NCI-H1417 treated with DMSO at 0.1 percent for 48 hours (cell line): ENCODE measurements at regions not wholly inside any gene's neighbourhood (a gene's known extent, or its start where the extent isn't known, plus 50 kb on each side); places are given as distances from the start of the nearest gene placed in this dataset.

Experiments used
- DNase-seq: peaks from one replicate; lab custom pipeline; 2025; lab: John Stamatoyannopoulos, UW

DNA sequence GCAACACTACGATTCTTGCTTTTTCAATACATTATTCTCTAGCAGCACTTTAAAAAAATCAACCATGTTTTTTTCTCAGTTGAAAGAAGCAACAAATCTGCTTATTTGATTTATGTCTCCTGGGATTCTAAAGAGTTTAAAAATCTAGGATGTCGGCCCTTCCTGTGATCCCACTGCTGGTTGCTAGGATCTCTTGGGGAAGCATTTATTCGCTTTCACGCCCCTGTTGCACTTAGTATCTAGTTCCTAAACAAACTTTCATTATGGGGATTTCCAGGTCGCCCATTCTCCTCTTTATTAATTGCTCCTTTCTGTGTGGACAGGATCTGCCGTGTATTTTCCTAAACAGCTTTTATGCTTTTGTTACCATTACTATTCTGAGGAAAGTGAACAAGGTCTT, 313.5 kb downstream of the AGTPBP1 start:
- no peak for DNase-seq

DNA sequence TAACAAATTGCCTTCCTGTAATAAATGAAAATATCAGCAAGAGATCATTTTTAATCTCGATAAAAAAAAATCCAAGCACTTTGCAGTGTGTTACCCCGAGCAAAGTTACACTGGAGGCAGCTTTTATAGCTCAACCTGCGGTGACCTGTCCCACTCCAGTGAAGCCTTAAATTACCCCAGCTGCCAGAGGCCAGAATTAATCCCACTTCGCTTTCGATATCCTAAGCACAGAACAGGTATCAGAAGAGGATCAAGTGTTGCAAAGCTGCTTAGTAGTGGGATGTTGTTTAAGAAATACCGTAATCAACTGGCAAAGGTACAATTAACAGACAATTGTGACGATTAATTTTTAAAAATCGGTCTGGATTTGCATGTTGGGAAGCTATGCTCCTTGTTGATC, 314.0 kb downstream of the AGTPBP1 start:
- no peak for DNase-seq

DNA sequence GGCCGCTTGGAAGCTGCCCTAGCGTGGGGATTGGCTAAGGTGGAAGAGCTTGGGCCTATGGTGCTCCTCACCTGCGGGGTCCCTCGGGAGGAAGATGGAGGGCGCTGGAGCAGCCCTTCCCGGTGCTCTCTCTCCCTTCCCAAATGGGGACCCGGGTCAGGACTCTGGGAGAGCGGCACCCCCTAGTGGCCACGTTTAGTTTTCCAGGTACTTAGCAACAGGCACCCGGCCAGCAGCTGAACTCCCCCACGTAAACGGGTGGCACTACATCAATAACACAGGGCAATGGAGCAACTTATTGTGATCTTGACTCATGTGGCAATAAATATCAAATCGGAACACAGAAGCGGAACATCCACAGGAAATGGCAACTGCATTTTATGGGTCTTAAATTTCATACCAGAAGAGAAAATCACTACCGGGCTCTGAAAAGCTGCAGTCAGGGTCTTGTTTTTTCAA, 316.6 kb downstream of the AGTPBP1 start:
- DNase-seq: no peak

DNA sequence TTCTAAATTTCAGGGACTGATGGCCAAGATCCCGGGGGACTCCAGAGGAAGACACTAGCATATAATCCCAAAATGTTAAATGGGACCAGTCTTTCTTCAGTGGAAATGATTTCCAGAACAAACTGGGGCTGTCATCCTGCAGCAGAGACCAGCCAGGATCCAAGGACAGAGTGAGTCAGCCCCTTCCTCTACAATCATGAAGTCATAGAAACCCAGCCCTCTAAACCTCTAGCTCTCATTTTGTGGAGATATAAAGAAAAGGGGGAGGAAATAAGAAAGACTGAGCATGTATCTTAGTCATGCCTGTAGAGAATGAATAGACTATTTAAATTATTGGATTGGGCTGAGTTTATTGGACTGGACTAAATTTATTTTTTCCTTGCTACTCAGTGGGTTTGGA, 318.3 kb downstream of the AGTPBP1 start:
- no peak for DNase-seq

DNA sequence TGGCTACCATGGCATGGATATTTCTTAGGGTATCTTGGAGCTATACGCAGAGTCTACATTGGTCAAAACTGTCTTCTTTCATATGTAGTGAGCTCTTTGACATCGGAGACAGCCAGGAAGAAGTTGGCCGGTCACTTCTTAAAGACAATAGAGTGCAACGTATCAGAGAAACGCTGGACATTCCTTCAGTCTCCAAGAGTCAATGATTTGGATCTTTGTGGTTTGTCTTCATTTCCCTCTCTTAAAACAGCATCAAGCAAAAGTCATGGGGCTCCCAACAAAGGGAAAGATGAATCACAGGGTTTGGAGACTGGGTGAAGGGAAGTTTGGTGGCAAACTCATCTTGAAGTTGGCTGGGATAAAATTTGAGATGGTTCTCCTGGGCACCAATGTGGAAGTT, 320.1 kb downstream of the AGTPBP1 start:
- DNase-seq: no peak

DNA sequence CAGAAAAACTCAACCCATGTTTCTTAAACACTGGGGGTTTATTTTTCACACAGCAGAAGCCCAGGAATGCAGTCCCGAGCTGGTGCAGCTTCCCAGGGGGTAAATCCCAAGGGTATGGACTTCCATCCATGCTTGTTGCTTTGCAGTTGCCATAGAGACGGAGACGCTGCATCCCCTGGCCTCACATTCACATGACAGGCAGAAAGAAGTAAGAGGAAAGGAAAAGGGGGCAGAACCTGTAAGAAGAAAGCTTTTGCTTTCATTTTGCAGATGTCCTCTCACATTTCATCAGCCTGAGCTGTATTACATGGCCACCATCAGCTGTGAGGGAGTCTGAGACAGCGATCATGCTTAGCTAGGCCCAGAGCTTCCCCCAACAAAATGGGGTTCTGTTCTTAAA, 321.0 kb downstream of the AGTPBP1 start:
- DNase-seq: no peak

DNA sequence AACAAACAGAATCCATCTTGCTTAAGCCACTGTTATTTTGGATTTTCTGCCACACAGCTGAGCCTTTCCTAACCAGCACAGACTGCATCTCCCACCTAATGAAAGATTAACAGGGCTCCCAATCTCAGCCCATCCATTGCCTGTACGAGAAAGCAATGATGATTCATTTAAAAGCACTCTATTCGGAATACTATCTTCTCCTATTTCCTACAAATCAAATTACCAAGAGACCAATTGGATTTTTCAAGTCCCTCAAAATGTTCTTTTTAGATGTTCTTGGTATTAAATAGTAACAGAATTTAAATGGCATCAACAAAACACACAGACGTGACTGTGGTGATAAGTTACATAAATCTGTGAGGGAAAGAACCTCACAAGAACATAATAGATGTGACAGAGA, 324.1 kb downstream of the AGTPBP1 start:
- DNase-seq: no peak

DNA sequence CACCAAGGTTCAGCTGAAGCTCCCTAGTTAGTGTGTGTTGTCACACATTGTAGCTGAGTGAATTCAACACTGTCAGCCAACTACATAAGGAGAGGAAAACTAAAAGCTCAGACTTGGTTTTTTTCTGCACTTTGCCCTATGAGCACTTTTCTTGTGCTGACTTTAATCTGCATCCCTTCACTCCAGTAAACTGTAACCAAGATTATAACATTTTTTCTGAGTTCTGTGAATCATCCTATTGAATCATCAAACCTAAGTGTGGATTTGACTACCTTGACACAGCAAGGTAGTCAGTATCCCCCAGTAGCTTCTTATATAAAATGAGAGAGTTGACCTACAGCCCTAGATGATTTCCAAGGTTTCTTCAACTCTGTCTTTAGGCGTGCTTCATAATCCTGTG, 325.0 kb downstream of the AGTPBP1 start:
- no peak for DNase-seq

DNA sequence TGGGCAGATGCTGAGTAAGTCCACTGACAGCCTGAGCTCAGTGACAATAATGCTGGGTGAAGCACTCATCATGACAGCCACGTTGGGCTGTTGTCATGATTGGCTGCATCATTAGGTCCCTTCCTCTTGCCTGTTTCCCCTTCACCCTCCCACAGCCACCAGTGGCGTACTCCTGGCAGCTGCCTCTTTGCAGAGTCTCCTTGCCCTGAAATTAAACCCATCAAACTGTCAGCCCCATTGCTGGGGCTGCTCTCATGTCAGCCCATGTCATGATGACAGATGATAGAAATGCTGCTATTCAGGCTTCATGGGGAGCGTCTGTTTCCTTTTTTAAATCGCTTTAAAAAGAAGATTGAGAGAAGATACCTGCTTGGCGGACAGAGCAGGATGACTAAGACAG, 327.4 kb downstream of the AGTPBP1 start:
- DNase-seq: no peak

DNA sequence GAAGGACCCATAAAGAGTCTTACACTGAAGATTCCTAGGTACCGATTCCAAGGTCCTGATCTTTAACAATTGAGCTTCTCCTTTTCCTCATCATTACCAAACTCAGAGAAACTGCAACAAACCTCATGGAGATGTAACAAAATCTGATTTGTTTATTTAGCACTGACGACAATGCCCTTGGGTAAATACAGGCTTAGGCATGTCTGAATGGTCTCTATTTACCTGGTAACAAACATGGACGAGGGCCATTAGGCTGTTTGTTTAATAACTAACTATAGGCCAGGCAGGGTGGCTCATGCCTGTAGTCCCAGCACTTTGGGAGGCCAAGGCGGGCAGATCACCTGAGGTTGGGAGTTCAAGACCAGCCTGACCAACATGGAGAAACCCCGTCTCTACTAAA, 333.3 kb downstream of the AGTPBP1 start:
- DNase-seq: no peak

DNA sequence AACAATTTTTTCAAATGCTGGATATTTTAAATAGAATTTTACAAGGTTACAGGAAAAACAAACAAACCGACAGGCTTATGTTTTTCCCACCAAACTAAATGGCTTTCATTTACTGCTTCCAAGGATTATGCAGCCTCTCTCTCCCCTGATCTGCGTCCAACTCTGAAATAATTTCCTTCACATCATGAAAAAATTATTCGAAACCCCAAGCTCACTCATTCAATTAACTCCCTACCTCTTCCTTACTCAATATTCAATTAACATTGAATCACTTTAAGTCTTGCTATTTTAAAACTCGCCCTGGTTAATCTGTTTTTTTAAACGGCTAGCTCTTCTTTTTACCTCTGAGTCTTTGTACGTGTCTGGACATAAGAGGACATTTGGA, 336.2 kb downstream of the AGTPBP1 start:
- no peak for DNase-seq

DNA sequence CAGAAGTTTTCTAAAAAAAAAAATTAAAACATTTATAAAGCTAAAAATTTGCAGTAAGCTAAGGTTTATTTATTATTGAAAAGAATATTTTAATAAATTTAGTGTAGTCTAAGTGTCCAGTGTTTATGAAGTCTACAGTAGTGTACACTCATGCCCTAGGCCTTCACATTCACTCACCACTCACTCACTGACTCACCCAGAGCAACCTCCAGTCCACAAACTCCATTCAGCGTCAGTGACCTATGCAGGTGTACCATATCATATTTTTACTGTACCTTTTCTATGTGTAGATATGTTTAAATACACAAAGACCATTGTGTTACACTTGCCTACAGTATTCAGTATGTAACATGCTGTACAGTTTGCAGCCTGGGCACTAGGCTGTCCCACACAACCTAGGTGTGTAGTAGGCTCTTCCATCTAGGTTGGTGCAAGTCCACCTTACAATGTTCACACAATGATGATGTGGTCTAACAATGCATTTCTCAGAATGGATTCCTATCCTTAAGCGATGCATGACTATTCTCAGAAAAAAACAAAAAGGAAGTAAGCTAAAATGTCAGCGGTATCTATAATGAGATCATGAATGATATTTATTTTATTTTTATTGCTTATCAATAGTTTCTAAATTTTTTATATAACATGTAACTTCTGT, 336.7 kb downstream of the AGTPBP1 start:
- DNase-seq: no peak

DNA sequence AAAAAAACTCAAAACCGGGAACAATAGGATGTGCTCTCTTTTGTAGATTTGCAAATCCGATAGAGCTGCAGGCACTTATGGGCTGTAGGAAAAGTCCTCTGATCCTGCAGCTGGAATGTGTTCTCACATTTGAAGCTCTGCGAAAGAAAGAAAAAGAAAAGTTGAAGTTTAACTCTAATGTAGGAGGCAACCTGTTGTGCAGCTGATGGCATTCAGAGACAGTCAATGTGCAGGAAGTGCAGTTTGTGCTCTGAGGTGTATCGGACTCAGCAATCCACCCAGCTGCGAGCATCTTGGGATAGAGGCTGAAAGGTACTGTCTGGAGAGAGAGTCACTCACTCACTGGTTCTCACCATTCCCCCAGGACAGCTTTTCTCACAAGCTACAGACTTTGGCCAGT, 339.2 kb downstream of the AGTPBP1 start:
- no peak for DNase-seq

DNA sequence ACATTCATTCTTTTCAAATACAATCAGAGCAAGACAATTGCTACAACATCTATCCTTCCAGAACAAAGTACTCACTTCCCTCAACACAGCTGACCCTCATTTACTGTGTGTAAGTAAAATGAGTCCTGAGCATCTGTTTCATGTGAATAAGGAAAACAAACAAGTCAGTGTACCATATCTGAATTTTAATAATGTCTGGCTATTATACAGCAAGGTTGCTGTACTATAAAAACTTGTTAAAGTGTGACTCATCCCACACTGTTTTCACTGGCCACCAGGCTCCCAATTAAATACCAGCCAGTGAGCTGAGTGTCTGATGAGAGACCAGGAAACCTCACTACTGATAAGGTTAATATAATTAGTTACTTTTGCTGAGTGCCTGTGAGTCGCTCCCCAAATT, 339.8 kb downstream of the AGTPBP1 start:
- no peak for DNase-seq

DNA sequence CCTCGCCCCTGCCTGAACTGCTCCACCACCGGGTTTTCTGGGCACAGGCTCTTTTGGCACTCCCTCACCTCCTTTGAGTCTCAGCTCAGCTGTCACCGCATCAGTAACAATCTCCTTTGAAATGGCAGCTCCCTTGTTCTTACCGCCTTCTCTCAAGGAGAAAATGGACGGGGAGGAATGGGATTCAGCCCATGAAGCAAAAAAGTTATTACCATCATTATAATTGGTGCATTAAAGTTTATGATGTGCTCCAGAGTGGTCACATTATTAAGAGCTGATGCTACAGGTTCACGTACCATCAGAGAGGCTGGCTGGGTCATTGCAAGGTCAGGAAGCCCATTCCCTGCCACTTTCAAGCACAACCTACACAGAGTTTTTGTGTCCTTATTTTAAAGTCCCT, 344.7 kb downstream of the AGTPBP1 start:
- DNase-seq: no peak

DNA sequence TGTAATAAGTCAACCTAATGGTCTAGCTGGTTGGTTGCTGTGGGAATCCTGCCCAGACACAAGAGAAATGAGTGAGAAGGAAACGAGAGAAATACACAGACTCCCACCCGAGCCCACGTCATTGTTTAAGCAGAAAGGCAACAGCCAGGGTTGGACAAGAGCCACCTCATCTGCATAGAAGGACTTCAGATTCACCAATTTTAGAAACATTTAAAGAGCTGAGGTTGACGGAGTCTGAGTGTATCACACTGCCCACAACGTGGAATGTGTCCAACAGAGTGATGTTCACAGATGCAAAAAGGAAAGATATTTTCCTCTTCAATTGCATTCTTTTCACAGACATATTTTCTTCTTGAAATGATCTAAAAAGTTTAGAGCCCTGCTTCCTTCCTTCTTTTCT, 349.5 kb downstream of the AGTPBP1 start:
- DNase-seq: no peak

DNA sequence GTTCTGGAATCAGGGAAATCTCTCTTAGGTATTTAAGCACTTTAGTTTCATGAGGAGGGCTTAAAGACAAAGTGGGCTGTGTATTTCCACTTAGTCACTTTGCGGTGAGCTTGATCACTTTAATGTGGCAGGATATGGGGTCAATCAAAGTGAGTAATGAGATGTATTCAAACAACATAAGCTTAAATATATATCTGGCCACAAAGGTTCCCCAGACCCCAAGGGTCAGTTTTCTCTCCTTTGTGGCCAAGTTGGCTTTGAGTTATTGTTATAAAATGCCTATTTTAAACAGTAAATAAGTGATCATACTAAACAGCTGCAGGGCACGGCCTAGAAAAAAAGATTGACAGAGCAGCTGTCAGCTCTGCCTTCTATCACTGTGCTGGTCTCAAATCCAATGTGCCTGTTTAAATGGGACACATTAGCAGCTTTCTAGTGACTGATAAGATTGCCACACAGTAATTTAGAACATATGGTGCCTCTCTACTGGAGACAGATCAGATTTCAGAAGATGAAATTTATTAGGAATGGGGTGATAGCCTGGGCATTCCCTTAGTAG, 363.9 kb downstream of the AGTPBP1 start:
- no peak for DNase-seq

DNA sequence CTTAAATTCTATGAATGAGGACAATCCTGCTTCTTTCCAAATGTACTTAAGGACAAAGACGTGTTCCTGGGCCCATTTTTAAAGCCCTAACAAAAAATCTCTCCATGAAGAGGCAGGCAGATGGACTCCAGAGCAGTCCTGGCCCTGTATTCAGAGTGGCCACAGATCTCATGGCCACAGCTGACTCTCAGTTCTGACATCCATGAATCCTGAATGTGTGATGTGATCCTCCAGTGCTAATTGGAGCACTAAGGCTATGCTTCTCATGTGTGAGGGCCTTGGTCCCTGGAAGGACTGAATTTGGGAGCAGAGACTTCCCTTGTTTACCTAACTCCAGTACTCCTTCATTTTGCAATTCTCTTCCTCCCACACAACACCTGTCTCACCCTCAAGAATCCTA, 373.0 kb downstream of the AGTPBP1 start:
- no peak for DNase-seq

DNA sequence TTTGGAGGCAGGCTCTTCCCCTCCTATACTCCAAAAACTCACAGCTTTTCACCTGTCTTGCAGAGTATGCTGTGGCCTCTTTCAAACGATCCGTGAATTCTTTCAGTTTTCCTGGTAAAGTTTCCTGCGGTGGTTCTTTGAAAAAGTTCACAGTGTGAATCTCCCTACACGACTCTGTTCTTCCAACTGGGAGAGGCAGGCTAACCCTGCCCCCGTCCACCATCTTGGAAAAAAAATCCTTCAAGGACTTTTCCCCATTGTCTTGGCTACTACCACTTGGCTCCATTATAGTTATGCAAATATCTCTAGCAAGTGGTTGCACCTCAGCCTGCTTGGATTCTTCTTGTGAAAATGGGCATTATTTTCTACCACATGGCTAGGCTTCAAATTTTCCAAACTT, 382.6 kb downstream of the AGTPBP1 start:
- no peak for DNase-seq

DNA sequence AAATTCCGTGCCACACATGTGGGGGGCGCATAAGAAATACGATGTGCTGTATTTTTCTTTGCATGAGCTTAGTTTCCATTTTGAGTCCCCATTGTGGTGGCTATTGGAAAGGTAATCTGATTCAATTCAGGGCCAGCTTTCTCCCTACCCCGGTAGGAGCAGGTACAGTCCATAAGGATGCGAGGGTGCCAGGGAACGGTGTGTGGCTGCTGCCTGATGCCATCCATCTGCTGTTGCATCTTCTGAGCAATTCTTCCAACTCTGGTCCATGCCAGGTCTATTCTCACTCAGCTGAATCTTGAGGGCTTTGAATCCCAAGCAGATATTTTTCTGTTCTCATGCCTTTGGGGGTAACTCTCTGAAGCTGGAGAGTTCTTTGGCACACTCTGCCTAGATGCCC, 392.7 kb downstream of the AGTPBP1 start:
- DNase-seq: no peak

DNA sequence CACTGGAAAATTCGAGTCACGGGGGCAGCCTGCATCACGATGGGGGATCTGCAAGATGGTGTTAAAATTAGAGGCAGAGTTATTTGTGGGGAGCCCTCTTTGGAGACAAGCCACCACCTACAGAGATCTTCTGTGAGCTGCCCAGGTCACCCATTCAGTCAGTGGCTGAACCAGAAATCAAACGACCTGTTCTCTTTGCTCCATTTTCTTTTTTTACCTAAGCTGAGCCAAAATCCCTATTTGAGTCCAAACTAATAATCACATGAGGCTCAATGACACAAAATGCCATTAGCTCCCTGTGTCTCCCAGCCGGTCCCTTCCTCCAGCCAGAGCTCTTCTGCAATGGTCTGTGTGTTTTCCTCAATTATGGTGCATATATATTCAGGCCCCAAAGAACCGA, 394.2 kb downstream of the AGTPBP1 start:
- DNase-seq: no peak

DNA sequence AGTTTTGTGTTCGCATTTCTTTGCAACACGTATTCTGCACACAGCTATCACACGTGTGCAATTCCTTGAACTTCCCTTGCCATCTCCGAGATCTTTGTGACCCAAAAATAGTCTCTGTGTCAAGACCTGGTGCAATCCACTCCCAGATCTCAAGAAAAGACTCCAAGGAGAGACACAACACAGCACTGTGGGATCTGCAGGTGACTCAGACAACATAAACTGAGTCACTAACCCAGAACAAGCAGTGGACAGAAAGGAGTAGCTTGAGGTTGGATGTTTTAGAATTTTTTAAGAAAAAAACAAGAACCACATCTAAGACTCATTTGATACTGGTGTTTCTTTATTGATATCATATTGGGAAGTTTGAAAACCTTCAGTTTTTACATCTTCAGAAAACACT, 396.9 kb downstream of the AGTPBP1 start:
- no peak for DNase-seq

DNA sequence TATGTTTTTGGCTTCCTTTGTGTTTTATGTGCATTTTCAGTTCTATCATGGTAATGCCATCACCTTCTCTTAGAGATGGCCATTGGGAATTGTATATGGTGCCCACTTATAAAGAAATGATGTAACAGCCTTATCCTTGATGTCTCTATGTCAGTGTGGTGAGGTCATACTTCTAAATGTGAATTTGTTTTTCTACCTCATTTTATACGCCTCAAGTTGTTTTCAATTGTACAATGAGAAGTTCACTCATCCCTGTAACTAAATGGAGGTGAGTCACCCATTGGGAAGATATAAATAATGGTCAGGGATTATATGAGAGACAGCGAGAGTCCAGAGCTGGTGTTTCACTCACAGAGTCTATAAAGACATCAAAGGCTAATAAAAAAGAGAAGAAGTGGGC, 402.4 kb downstream of the AGTPBP1 start:
- no peak for DNase-seq

DNA sequence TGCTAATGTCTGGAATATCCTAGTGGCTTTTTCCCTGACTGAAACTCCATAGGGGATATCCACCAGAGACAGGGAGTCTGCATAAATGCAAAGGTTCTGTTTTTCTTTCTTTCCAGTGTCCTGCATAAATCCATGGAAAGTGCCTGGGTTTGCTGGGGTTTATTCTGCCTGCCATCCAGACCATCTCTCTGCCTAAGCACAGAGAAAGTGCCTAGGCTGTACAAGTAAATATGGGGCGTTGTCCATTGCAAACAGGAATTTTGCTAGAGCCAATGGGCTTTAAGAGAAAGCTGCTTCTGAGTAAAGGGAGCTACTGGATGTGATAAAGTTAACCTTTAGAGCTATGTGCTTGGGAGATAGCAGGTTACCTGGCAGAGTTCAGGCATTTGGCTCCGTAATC, 407.5 kb downstream of the AGTPBP1 start:
- no peak for DNase-seq
